GM12891 (cell line): ENCODE measurements at regions not wholly inside any gene's neighbourhood (a gene's known extent, or its start where the extent isn't known, plus 50 kb on each side); places are given as distances from the start of the nearest gene placed in this dataset.

Experiments used
- DNase-seq: peaks from one replicate; pipeline ENCODE4 v3.0.0; 2011; ENCODE audit warnings: low spot score; ENCODE audit not compliant: insufficient read length
- FAIRE-seq: peaks from 2 replicates; lab custom pipeline; 2011; peaks lifted over from hg19 to GRCh38; lab: Jason Lieb, UNC
- PAX5 ChIP-seq: IDR thresholded peaks from 2 replicates; pipeline ENCODE4 v1.6.1; 2011; ENCODE audit warnings: low read length, moderate library complexity, mild to moderate bottlenecking; ENCODE audit not compliant: insufficient read depth, severe bottlenecking
- POLR2A ChIP-seq: IDR thresholded peaks from 2 replicates; pipeline ENCODE4 v1.6.1; 2011; ENCODE audit warnings: low read depth, low read length, control low read depth
- POLR2AphosphoS5 ChIP-seq: IDR thresholded peaks from 2 replicates; pipeline ENCODE4 v1.6.1; 2011; ENCODE audit warnings: low read depth, low read length, control low read depth
- POU2F2 ChIP-seq: IDR thresholded peaks from 2 replicates; pipeline ENCODE4 v1.6.1; 2011; ENCODE audit warnings: low read depth, mild to moderate bottlenecking, control low read depth, low read length, moderate library complexity
- SPI1 ChIP-seq: IDR thresholded peaks from 2 replicates; pipeline ENCODE4 v1.6.1; 2011; ENCODE audit warnings: low read depth, low read length, control low read depth
- TAF1 ChIP-seq: IDR thresholded peaks from 2 replicates; pipeline ENCODE4 v1.6.1; 2011; ENCODE audit warnings: low read depth, low read length, control low read depth

- no peak for TF ChIP-seq TAF1
- TF ChIP-seq SPI1, result no peak
- no peak for TF ChIP-seq POLR2A
- TF ChIP-seq POU2F2, result no peak
- no peak for TF ChIP-seq POLR2AphosphoS5
- TF ChIP-seq PAX5, result no peak
- peak; percentile 35 for FAIRE-seq
Measured at GRCh38 chrX:39931529-39932282, 166.1 kb downstream of the BCOR start.

GRCh38 chrX:39935411-39936064 is 162.2 kb downstream of the BCOR start:
- FAIRE-seq (no peak), DNase-seq (no peak)
- TF ChIP-seq POU2F2, result no peak
- TF ChIP-seq POLR2A, result no peak
- no peak for TF ChIP-seq POLR2AphosphoS5
- no peak for TF ChIP-seq SPI1
- no peak for TF ChIP-seq PAX5
- no peak for TF ChIP-seq TAF1

More at GRCh38 chrX:39931529-39932282, 166.1 kb downstream of the BCOR start:
- DNase-seq, result no peak

GRCh38 chrX:39936886-39937770 is 160.6 kb downstream of the BCOR start:
- 0 out of 2 replicates have a peak, but pooled peaks have one; percentile 13 for TF ChIP-seq TAF1
- TF ChIP-seq POU2F2, result no peak
- peak; percentile 82 for FAIRE-seq
- no peak for DNase-seq

- FAIRE-seq (no peak), DNase-seq (no peak)
- TF ChIP-seq SPI1, result no peak
- TF ChIP-seq POU2F2, result no peak
- TF ChIP-seq TAF1, result no peak
- no peak for TF ChIP-seq POLR2AphosphoS5
- TF ChIP-seq PAX5, result no peak
- TF ChIP-seq POLR2A, result no peak
Measured at GRCh38 chrX:39938466-39938865, 159.3 kb downstream of the BCOR start.

- no peak for FAIRE-seq
- TF ChIP-seq POLR2A, result no peak
- TF ChIP-seq PAX5, result no peak
- TF ChIP-seq POLR2AphosphoS5, result no peak
- no peak for TF ChIP-seq SPI1
- no peak for TF ChIP-seq TAF1
- TF ChIP-seq POU2F2, result no peak
- no peak for DNase-seq
Measured at GRCh38 chrX:39939678-39940077, 158.1 kb downstream of the BCOR start.

GRCh38 chrX:39941332-39941920 is 156.3 kb downstream of the BCOR start:
- DNase-seq (no peak), FAIRE-seq (no peak)
- TF ChIP-seq POLR2AphosphoS5 (no peak), POU2F2 (no peak)

- TF ChIP-seq POLR2A (no peak), POU2F2 (no peak), PAX5 (no peak), TAF1 (no peak), POLR2AphosphoS5 (no peak), SPI1 (no peak)
- no peak for FAIRE-seq
- DNase-seq, result no peak
Measured at GRCh38 chrX:39944416-39944815, 153.3 kb downstream of the BCOR start.

- TF ChIP-seq POLR2A, result no peak
- no peak for TF ChIP-seq SPI1
- TF ChIP-seq POLR2AphosphoS5, result no peak
- no peak for TF ChIP-seq POU2F2
- no peak for TF ChIP-seq TAF1
- no peak for TF ChIP-seq PAX5
- DNase-seq (no peak), FAIRE-seq (no peak)
Measured at GRCh38 chrX:39945709-39946108, 152.0 kb downstream of the BCOR start.

- no peak for FAIRE-seq
- DNase-seq, result no peak
- TF ChIP-seq PAX5 (no peak), TAF1 (no peak), SPI1 (no peak), POLR2A (no peak), POLR2AphosphoS5 (no peak), POU2F2 (no peak)
Measured at GRCh38 chrX:39946822-39947221, 150.9 kb downstream of the BCOR start.
